HG03135 (cell line): ENCODE measurements at regions not wholly inside any gene's neighbourhood (a gene's known extent, or its start where the extent isn't known, plus 50 kb on each side); places are given as distances from the start of the nearest gene placed in this dataset.

ENCODE experiments used
- ATAC-seq: cut with Tn5 transposase; IDR thresholded peaks from one replicate; pipeline ENCODE4 v1.9.1; 2021; ENCODE audit warnings: mild to moderate bottlenecking, moderate library complexity; ENCODE audit not compliant: unreplicated experiment

DNA sequence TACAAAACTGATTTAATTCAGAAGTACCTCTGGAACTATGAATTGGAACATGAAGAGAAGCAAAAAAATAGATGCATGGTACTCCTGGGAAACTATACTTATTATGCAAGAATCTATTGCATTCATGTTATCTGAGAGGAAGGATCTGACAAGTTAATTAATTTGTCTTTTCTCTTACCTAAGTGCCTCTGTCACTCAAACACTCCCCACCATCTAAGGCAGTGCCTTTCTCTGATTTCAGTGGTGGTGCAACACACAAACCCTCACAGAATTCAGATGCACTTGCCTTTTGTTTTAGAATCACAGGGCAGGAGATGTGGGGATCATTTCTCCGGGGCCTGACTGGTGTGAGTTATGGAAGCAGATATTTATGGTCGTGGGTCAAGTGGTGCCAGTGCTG lies 52.5 kb upstream of the C9orf72 start:
- no peak for ATAC-seq

DNA sequence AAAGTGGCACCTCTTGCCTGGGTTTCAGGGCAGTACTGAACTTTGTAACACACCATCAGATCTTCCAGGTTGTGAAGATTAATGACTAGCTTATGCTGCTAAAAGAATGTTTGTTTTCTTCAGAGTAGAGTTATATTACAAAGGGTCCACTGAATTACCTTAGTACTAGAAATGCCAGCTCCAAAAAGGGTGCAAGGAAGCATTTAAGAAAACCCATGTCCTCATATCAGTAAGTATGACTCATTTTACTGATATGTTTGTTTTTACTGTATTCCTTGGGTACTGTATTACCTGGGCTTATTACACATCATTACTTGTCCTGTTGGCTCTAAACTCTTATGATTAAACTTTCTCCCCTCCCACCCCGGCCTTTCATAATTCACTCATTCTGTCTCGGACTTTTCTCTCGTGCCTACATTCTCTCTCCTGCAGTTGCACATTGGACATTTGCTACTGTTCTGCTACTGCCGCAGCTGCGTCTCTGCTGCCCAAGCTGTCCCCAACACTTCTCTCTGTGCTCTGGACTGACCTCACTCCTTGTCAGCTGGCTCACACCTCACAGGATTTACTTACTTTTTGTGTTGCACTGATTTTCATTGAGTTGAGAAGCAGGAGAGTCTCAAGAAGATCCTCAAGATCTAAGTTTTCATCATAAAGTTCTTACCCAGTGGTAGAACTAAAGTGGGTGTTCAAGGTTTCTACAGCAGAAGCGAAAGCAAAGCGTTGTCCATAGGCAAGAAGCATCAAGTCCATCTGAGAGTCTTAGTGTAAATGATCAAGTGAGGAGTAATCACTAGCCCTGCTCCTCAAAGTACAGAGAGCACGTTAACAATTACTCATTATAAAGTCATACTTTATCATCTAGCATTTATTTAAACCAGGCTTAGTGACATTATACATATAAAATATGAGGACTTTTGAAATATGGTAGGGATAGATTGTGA lies 53.2 kb upstream of the C9orf72 start:
- ATAC-seq: no peak

DNA sequence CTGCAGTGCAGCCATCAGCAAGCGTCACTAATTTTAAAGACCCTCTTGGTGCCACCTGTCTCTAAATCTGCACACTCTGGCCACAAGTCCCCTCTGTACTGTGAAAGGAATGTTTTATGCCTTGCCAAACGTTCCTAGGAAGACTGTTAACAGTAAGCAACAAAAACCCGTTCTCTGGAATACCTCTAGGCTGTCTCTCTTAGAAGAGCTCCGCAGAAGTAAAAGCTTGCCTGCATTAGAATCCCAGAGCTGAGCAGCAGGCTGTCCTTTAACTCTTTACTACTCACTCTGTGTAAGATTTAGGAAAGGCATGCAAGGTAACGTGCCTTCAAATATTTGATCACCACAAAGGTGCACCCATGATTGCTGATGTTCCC lies 53.9 kb upstream of the C9orf72 start:
- no peak for ATAC-seq

DNA sequence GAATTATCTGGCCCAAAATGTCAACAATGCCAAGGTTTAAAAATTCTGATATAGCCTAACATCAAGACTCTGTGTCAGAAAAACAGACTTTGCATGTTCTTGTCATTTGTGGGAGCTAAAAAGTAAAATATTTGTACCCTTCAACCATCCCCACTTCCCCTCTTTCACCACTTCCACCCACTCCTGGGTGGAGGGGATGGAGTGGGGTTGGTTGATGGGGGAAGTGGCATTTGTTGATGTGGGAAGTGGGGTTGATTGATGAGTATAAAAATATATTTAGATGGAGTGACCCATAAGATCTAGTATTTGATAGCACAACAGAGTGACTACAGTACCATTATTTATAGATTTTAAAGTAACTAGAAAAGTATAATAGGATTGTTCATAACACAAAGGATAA lies 55.0 kb upstream of the C9orf72 start:
- no peak for ATAC-seq

DNA sequence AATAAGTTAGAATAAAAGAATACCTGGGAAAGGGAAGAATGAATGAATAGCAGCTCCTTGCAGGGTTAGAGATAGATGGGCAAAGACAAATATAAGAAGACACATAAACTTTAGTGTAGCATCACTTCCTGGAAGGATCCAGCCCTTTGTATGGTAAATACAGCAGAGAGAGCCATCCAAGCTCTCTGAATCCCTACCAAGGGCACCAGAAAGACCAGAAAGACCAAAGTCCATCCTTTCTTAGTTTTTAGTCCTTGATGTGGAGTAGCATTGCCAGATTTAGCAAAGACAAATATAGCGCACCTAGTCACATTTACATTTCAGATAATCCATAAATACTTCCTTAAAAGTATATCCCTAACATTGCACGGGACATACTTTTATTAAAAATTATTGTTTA lies 56.1 kb upstream of the C9orf72 start:
- ATAC-seq: no peak

DNA sequence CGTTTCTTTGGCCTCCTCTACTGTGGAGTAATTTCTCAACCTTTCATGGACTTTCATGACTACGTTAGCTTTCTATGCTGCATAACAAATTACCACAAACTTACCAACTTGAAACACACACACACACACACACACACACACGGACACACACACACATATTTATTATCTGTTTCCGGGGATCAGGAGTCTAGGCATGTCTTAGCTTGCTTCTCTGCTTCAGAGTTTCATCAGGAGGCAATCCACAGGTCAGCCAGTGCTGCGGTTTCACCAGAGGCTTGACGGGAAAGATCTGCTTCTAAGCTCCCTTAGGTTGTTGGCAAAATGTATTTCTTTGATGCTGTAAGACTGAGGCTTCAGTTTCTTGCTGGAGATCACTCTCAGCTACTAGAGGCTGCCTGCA lies 59.0 kb upstream of the C9orf72 start:
- ATAC-seq: no peak

DNA sequence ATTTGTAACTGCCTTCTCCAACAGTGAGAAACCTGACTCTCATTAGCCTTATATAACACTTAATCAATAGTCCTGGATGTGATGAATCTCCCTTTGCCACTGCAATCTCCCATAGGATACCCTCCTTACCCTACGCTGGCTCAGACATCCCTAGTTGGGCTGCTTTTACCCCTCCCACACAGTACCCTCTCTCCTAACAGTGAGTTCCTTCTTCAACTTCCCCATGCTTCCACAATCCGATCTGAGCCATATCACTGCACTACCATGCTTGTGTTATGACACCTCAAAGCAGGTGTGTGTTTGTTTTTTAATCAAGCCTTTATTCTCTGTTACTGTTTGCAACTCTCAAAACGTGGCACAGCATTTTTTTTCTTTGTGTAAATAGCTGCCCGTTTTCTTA lies 60.5 kb upstream of the C9orf72 start:
- no peak for ATAC-seq

DNA sequence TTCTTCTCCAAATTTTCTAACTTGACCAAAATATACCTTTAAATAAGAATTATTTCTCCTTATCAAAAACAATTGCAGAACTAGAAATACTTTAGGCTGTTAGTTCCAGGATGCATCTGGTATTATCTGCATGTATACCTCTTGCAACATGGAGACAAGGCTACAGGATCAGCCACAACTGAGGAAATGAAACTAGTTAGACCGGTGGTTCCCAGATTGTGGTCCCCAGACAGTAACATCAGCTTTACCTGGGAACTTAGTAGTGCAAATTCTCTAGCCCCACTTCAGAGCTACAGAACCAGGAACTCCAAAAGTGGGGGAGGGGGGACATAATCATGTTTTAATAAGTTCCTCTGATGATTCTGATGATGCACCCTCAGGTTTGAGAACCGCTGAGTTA lies 61.6 kb upstream of the C9orf72 start:
- ATAC-seq: no peak

DNA sequence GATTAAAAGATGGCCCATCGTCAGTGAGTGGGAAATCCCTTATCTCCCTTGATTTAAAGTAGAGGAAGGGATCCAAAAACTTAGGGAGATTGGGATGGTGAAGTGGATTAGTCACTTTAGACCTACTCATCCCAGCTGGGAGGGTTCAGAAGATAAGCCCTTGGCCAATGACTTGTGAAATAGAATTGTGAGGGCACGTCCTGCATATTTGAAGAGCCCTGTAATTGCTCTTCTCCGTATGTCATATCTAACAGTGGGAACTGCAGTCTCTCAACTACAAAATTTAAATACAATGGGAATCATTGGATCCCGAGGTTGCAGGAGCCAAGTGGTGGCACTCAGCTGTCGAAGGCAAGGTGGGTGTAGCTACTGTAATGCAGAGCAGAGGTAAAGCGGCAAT lies 65.4 kb upstream of the C9orf72 start:
- no peak for ATAC-seq

DNA sequence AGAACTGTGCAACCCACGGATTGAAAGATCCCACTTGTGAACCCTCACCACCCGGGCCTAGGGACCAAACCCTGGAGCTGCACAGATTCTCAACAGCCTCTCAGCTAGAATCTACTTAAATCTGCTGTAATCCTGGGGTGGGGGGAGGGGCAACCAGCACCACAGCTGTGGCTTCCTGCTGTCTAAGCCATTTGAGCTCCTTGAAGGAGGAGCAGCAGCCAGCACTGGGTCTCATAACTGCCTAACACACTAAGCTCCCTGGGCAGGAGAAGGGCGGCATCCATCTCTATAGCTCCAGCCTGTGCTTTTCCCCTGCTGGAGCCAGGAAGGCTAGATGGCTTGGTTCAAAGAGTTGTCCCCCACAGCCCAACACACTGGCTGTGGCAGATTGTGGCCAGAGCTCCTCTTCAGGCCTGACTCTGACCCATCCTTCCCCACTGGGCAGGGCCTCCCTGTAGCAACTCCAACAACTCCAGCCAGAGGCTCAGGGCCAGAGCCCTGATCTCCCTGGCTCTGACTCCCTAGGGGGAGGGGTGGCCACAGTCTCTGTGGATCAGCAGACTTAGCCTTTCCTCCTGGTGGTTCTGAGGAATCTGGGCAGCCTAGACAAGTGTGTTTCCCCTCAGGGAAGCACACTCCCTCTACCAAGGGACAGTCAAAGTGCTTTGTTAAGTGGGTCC lies 72.0 kb upstream of the C9orf72 start:
- ATAC-seq: no peak

DNA sequence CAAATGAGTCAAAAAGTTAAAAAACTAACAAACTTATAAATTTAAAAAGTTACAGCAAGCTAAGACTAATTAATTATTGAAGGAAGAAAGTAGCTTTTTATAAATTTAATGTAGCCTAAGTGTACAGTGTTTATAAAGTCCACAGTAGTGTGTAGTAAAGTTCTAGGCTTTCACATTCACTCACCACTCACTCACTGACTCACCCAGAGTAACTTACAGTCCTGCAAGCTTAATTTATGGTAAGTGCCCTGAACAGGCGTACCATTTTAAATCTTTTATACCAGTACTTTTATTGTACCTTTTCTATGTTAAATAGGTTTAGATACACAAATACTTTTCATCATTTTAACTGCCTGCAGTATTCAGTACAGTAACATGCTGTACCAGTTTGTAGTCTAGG lies 80.0 kb upstream of the C9orf72 start:
- no peak for ATAC-seq

DNA sequence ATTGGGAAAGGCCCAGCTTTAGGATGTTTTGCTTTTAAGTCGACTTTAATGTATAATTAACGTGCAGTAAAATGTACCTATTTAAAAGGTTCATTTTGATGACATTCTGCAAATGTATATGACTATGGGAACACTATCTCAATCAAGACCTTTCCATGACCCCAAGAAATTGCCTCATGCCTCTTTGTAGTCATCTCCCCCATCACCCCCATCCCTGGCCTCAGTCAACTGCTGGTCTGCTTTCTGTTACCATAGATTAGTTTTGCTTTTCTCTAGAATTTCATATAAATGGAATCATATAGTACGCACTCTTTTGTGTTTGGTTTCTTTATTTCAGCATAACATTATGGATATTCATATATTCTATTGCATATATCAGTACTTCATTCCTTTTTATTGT lies 80.7 kb upstream of the C9orf72 start:
- ATAC-seq: no peak

DNA sequence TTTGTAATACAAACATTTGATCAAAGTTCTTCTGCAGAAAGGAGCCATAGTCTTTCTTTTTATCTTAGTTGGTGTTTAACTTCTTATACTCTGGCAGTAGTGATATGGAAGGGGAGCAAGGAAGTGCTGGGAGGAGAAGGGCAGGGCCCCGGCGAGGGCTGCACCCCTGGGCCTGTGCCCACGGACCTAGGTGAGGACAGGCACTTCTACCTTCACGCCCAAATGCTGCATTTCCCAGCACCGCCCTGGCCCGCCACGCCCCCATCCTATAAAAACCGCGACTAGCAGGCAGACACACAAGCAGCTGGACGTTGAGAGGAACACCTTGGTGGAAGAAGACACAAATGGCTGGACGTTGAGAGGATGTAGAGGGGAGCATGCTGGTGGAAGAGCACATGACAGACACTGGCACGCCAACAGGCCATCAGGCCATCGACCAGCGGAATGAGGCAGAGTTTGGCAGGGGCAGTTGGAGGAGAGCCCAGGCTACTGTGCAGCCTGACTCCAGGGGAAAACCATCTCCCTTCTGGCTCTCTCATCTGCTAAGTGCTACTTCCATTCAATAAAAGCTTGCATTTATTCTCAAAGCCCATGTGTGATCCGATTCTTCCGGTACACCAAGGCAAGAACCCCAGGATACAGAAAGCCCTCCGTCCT lies 81.5 kb upstream of the C9orf72 start:
- no peak for ATAC-seq

DNA sequence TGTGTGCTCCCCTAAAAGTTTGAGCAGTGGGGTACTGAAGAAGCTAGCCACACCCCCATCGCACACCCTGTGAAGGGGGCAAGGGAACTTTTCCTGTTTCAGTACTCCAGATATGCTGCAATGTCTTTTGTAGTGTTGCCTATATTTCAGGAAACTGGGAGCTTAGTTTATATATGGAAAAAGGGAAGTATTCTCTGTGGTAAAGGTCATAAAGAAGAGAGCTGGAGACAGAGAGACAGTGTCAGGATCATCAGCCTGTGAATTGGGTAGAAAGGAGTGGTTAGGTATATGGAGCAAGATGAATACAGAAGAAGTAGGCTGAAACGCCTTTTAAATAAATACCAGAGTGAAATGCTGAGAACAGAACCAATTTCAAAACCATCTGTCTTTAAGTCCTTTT lies 82.2 kb upstream of the C9orf72 start:
- no peak for ATAC-seq

DNA sequence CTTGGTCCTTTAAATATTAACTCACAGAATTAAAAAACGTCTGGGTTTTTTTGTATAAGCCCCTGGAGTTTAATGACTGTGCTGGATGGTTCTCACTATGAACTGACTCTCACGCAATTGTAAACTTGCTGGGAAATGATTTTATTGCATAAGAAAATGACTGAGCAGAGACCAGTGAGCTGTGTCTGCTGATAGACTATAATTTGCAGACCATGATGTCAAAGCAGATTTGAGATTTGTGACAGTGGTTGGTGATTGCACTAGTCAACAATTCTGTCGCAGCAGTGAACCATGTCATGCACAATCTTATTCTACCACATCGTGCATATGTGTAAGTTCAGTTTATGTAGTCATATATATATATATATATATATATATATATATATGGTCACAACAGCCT lies 85.7 kb upstream of the C9orf72 start:
- ATAC-seq: no peak

DNA sequence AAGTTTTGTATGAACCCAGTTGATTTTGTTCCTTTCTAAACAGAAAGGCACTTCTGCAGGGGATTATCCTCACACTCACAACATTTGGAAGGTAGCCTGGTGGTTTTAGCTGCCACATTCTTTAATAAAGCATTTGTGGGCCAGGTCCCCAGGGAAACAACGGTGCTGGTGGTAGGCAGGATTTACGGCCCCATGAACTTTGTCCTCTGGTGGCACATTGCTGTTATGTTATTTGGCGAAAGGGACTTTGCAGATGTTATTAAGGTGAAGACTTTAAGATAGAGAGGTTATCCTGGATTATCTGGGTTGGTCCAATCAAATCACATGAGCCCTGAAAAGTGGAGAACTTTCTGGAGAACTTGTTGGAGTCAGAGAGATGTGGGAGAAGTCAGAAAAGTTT lies 86.3 kb upstream of the C9orf72 start:
- no peak for ATAC-seq

DNA sequence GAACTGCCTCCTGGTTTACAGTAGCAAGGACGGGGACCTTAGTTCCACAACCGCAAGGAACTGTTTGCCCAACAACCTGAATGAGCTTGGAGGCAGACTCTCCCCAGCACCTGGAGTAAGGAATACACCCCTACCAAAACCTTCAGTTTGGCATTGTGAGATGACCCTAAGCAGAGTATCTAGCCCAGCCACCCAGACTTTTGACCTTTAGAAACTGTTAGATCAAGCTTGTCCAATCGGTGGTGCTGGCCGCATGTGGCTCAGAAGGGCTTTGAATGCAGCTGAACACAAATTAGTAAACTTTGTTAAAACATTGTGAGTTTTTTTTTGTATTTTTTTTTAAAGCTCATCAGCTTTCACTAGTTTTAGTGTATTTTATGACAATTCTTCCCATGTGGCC lies 86.9 kb upstream of the C9orf72 start:
- no peak for ATAC-seq

DNA sequence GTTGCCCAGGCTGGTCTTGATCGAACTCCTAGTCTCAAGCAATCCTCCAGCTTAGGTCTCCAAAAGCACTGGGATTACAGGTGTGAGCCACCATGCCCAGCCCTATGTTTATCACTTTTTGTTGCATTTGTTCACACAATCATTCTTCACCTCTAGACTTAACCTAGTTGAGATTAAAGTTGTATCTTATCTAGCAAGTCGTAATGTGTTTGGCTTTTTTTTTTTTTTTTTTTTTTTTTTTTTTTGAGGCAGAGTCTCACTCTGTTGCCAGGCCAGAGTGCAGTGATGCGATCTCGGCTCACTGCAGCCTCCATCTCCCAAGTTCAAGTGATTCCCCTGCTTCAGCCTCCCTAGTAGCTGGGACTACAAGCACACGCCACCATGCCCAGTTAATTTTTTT lies 90.2 kb upstream of the C9orf72 start:
- no peak for ATAC-seq

DNA sequence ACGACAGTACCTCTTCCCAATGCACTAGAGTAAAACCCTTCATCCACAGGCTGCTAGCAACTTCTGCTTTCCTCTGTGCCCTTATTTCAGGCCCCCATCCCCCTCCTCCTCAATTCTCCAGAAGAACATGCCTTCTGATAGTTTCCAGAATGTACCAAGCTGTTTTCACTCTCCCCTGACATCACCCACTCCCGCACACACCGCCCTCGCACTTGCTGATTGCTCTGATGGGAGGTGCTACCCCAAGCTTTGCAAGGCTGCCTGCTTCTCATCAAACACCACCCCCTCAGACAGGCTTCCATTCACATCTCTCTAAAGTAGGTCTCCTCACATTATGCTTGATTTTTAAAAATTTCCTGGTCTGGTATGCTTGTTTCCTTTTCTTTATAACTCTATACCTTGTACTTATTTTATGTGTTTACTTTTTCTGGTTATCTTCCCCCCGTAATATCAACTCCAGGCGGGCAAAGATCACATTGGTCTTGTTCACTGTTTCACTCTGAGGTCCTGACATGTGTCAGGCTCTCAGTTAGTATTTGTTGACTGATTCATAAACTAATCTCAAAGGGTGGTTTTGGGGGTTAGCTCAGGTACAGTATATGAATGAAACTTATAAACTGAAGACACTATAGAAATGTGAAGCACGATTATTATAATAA lies 91.0 kb upstream of the C9orf72 start:
- ATAC-seq: no peak

DNA sequence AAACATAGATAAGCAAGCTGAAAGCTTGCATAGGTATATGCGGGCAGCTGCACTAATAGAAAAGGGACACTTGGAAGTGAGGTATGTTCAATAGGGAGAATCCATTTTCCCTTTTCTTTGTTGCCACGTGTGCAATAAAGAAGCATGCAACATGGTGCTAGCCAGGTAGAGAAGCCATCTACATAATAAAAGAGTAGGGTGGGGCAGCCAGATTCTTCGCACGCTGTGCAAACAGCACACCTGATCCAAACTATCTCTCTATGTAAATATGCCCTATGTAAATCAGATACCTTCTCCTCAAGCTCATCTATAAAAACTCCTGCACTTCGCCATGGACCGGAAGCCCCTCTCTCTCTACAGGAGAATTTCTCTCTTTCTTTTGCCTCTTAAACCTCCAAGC lies 91.9 kb upstream of the C9orf72 start:
- no peak for ATAC-seq

DNA sequence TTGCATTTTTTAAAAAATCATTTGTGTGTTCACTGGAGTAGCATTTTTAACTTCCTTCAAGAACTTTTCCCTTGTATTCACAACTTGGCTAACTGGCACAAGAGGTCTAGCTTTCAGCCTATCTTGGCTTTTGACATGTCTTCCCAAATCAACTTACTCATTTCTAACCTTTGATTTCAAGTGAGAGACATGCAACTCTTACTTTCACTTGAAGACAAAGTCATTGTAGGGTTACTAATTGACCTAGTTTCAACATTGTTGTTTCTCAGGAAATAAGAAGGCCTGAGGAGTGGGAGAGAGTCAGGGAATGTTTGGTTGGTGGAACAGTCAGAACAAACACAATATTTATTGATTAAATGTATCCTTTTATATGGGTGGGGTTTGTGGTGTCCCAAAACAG lies 95.0 kb upstream of the C9orf72 start:
- no peak for ATAC-seq
